Fibroblast of lung (primary cell): ENCODE measurements at regions not wholly inside any gene's neighbourhood (a gene's known extent, or its start where the extent isn't known, plus 50 kb on each side); places are given as distances from the start of the nearest gene placed in this dataset.

ENCODE experiments used
- DNase-seq, 2 donors: peaks; one replicate each; pipeline versions ENCODE4 v3.0.0 to v3.0.0-alpha.2; 2010; ENCODE audit warnings: low read depth in 2 of 2
- H2AFZ ChIP-seq: 2 replicates; pipeline ENCODE4 v1.5.1; 2012; ENCODE audit warnings: low read length, control low read depth, inconsistent platforms
- H3K27ac ChIP-seq: 2 replicates; pipeline ENCODE4 v1.5.1; 2011; ENCODE audit warnings: low read length, control low read depth; ENCODE audit not compliant: insufficient read depth
- H3K27me3 ChIP-seq: 2 replicates; pipeline ENCODE4 v1.5.1; 2011; ENCODE audit warnings: mild to moderate bottlenecking, low read length; ENCODE audit not compliant: control insufficient read depth, insufficient read depth
- H3K36me3 ChIP-seq: 2 replicates; pipeline ENCODE4 v1.5.1; 2011; ENCODE audit warnings: low read length; ENCODE audit not compliant: control insufficient read depth, insufficient read depth
- H3K4me1 ChIP-seq: 2 replicates; pipeline ENCODE4 v1.5.1; 2011; ENCODE audit warnings: low read length; ENCODE audit not compliant: control insufficient read depth, insufficient read depth; ENCODE audit errors: extremely low read depth
- H3K4me2 ChIP-seq: 2 replicates; pipeline ENCODE4 v1.5.1; 2011; ENCODE audit warnings: low read length, control low read depth; ENCODE audit not compliant: insufficient read depth; ENCODE audit errors: extremely low read depth
- H3K4me3 ChIP-seq, 4 experiments: fragments of 200-600 bp in 1 of 4; sonication (generic) in 1 of 4; replicated peaks in 1 of 4; 2 replicates each; pipeline ENCODE4 v1.5.1; 2011 to 2016; ENCODE audit warnings: low read length in 4 of 4, low read depth in 3 of 4, mild to moderate bottlenecking in 3 of 4, control low read depth in 2 of 4, inconsistent platforms in 1 of 4, mixed read lengths in 1 of 4; ENCODE audit not compliant: insufficient read depth in 1 of 4; ENCODE audit errors: control extremely low read depth in 1 of 4
- H3K79me2 ChIP-seq: 2 replicates; pipeline ENCODE4 v1.5.1; 2012; ENCODE audit warnings: mild to moderate bottlenecking, low read length, inconsistent platforms; ENCODE audit not compliant: control insufficient read depth, insufficient read depth
- H3K9ac ChIP-seq: 2 replicates; pipeline ENCODE4 v1.5.1; 2011; ENCODE audit warnings: mild to moderate bottlenecking, low read length, control low read depth; ENCODE audit not compliant: insufficient read depth
- H3K9me3 ChIP-seq: 2 replicates; pipeline ENCODE4 v1.5.1; 2012; ENCODE audit warnings: low read depth, low read length; ENCODE audit not compliant: control insufficient read depth, insufficient read depth
- H4K20me1 ChIP-seq: 2 replicates; pipeline ENCODE4 v1.5.1; 2011; ENCODE audit warnings: low read length; ENCODE audit not compliant: control insufficient read depth, insufficient read depth; ENCODE audit errors: extremely low read depth
- CTCF ChIP-seq, 2 donors: IDR thresholded peaks in 1 of 2; conservative IDR thresholded peaks in 1 of 2; 1 replicate in 1 of 2; 2 replicates in 1 of 2; pipeline ENCODE4 v1.5.1; 2011 to 2012; ENCODE audit warnings: low read length in 2 of 2, control low read depth in 1 of 2, inconsistent platforms in 1 of 2, low read depth in 1 of 2, mild to moderate bottlenecking in 1 of 2
- EZH2 ChIP-seq: IDR thresholded peaks from 2 replicates; pipeline ENCODE4 v1.5.1; 2012; ENCODE audit warnings: low read length, control low read depth, mild to moderate bottlenecking; ENCODE audit errors: missing control alignments

GRCh38 chr15:66908744-66909095 lies 156.7 kb upstream of the SMAD3 start:
- H3K4me2 ChIP-seq: no peak overlapping the region
- peaks cover 13% of the 10 kb centered on the region for H3K4me1 ChIP-seq
- no peak for DNase-seq
- H2AFZ ChIP-seq: no peak overlapping the region
- no peak overlapping the region for H3K4me3 ChIP-seq
- H3K9me3 ChIP-seq: no peaks in the 10 kb centered on the region
- H3K9ac ChIP-seq: no peak overlapping the region
- H3K27me3 ChIP-seq: no peaks in the 10 kb centered on the region
- no peaks in the 10 kb centered on the region for H3K79me2 ChIP-seq
- no peaks in the 10 kb centered on the region for H4K20me1 ChIP-seq
- TF ChIP-seq CTCF (conservative IDR thresholded peaks at IDR 0.05 in 1 of 2, IDR thresholded peaks at IDR 0.05 in 1 of 2; ENCODE audit: low read depth in 1 of 2, low read length in 2 of 2) (no peak), EZH2 (no peak)
- H3K36me3 ChIP-seq: no peaks in the 10 kb centered on the region
- H3K27ac ChIP-seq: no peak overlapping the region

GRCh38 chr15:66909381-66909890 lies 156.0 kb upstream of the SMAD3 start:
- Histone ChIP-seq H3K27me3 (no peaks in the 10 kb centered on the region), H3K36me3 (no peaks in the 10 kb centered on the region), H3K4me1 (peaks cover 10% of the 10 kb centered on the region), H3K9me3 (no peaks in the 10 kb centered on the region), H3K4me2 (no peak overlapping the region), H3K79me2 (no peaks in the 10 kb centered on the region), H4K20me1 (no peaks in the 10 kb centered on the region), H2AFZ (no peak overlapping the region), H3K9ac (no peak overlapping the region), H3K4me3 (no peak overlapping the region), H3K27ac (no peak overlapping the region)
- TF ChIP-seq CTCF (conservative IDR thresholded peaks at IDR 0.05 in 1 of 2, IDR thresholded peaks at IDR 0.05 in 1 of 2; ENCODE audit: low read depth in 1 of 2, low read length in 2 of 2): no peak
- TF ChIP-seq EZH2: no peak
- no peak for DNase-seq

GRCh38 chr15:66911131-66911700 lies 154.2 kb upstream of the SMAD3 start:
- no peak for DNase-seq
- TF ChIP-seq EZH2 (no peak), CTCF (conservative IDR thresholded peaks at IDR 0.05 in 1 of 2, IDR thresholded peaks at IDR 0.05 in 1 of 2; ENCODE audit: low read depth in 1 of 2, low read length in 2 of 2) (no peak)
- H2AFZ ChIP-seq: no peak overlapping the region
- H3K9me3 ChIP-seq: no peaks in the 10 kb centered on the region
- H3K36me3 ChIP-seq: no peaks in the 10 kb centered on the region
- H3K9ac ChIP-seq: no peak overlapping the region
- H3K79me2 ChIP-seq: no peaks in the 10 kb centered on the region
- H3K27ac ChIP-seq: no peak overlapping the region
- H3K4me3 ChIP-seq: no peak overlapping the region
- no peak overlapping the region for H3K4me2 ChIP-seq
- H3K4me1 ChIP-seq: peaks cover 10% of the 10 kb centered on the region
- no peaks in the 10 kb centered on the region for H3K27me3 ChIP-seq
- H4K20me1 ChIP-seq: no peaks in the 10 kb centered on the region
